ENCODE measurements at regions not wholly inside any gene's neighbourhood (a gene's known extent, or its start where the extent isn't known, plus 50 kb on each side); places are given as distances from the start of the nearest gene placed in this dataset.

- TF ChIP-seq ZNF274 (IDR thresholded peaks at IDR 0.05; ENCODE audit: low read depth, low read length) (no peak), YY1 (IDR thresholded peaks at IDR 0.05; ENCODE audit: insufficient read depth, insufficient read length) (no peak), SUZ12 (IDR thresholded peaks at IDR 0.05; ENCODE audit: extremely low read depth, insufficient read depth, insufficient read length) (no peak)
Observed at GRCh38 chr10:9379183-9379582, 1324.7 kb downstream of the GATA3 start.
